ENCODE measurements at regions not wholly inside any gene's neighbourhood (a gene's known extent, or its start where the extent isn't known, plus 50 kb on each side); places are given as distances from the start of the nearest gene placed in this dataset.
"Not testable (repeated sequence)": the region's sequence is repeated elsewhere in the genome, so short reads cannot be mapped to it uniquely, and the experiment has no call there.

DNA sequence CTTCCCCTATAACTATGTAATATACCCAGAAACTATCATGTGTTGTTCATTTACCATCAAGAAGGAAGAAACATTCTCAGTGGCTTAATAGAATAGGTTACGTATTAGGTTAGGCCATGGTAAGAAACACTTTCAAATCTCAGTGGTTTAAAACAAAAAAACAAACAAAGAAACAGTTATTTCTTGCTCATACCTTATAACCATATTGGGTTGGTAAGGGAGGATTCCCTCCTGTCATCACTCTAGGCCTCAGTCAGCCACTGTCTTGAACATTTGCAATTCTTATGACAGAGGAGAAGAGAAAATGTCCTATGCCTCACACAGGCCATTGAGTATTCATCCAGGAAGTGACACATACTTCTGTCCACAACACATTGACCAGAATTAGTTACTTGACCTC, 727.7 kb upstream of the NECTIN3 start:
- no peak for DNase-seq

DNA sequence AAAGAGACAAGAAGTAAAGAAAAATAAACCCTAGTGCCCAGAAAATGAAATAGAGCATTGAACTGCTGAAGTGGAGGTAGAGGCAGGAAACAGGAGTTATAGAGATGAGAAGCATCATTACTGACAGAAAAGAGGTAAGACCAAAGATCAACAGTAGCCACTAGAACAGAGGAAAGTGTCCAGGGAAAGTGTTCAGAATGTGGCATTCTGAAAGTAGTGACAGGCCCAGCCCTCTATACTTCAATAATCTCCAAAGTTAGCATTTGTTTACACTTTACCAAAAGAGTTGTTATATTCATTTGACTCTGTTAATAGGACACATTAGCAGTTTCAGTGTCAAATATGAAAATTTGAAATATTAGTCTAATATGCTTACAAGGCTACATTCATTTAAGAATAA, 727.1 kb upstream of the NECTIN3 start:
- DNase-seq, result no peak

DNA sequence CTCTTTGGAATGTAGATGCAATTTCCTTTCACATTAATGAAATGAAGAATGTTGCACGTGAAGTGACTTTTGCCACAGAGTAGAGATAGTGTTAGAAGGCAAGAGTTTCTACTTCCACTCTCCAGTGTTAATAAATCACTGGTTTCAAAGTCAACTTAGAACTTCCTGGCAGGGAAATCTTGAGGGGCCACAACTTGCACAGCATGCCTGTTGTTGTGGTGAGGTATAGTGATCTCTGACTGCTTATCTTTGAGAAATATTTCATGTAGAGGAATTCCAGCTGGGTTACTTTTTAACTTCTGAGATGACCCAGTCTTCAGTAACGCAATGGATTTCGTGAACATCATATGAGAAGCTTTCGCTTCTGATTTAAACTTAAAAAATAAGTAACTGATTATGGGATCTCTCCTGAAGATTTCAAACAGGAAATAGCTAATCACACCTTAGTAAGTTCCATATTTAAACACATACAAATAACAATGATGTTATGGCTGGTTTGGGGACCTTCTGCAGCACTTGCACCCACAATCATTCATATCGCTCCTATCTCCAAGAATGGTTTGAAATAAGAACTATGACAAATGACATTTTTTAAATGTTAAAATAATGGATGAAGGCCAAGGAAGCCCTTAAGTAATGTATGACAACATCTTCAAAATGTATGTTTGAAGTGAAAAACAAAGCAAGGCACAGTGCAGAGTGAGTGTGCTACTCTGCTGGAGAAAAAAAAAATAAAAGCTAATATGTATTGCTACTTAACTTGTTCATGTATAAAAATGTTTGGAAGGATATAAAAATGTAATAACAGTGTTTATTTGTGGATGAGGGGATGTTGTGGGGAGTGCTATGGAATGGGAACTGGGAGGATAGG, 726.5 kb upstream of the NECTIN3 start:
- no peak for DNase-seq

DNA sequence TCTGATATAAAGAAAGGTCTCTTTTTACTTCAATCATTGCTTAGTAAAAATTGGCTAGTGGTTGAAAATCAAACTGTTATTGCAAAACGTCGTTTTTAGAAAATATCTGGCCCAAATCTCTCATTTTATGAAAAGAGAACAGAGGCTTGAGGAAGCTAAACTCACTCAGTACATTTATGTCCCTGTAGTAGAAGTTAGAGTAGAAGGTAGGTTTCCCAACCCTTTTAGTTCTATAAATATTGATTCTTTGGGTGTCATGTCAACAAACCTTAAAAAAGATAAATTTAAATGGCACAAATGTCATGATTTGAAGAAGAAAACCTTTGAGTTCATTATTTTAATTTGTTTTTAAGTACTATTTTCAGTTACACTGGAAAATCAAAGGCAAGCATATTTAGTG, 722.3 kb upstream of the NECTIN3 start:
- DNase-seq, result no peak

DNA sequence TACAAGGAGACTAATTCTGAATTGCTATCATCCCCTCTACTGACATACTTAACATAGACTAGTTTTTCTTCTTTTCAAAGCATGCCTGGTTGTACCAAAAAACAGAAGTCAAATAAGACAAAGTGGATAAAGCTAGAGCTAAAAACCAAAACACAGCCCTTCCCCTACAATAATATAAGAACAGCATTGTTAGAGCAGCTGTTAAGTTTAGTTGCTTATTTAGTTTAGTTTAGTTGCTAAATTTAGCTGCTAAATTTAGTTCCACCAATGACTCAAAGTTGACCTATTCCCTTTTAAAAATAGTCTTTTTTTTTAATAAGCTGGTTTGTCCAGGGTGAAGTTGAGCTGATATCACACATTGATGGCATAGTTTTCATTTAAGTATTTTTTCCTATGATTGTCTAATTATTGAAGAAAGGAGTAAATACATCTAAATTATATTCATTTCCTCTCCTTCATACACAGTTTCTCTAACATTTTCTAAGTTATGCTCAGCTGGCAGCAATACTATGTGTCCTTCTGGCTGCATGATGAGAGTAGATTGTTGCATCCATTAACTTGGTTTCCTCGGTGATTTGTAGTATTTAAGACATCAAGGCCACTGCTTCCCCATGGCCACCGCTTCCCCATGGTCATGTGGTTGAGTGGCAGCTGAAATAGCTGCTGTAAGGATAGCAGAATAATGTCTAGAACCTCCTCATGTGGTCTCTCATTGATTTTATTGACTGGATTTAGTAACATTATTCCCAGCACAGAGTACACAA, 718.6 kb upstream of the NECTIN3 start:
- no peak for DNase-seq

DNA sequence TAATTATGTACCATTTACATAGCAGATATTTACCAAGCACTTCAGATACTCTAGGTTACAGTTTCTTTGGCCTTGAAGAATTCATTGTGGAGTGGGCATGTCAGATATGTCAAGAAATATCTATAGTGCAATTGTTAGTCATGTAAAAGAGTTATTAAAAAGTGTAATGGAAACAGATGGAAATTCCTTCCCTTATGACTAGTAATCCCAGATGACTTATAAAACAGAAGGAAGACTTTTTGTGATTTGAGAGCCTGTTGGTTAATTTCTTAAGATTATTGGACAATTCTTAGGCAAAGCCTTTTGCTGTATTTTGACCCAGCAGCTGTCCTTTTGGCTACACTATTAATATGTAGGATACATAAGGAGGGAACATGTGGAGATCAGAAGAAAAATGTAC, 708.9 kb upstream of the NECTIN3 start:
- DNase-seq, result no peak

DNA sequence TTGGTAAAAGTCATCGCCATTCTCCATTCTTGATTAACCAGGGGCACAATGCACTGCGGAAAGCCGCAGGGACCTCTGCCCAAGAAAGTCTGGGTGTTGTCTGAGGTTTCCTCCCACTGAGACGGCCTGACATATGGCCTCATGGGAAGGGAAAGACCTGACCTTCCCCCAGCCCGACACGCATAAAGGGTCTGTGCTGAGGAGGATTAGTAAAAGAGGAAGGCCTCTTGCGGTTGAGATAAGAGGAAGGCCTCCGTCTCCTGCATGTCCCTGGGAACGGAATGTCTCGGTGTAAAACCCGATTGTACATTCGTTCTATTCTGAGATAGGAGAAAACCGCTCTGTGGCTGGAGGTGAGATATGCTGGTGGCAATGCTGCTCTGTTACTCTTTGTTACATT, 704.3 kb upstream of the NECTIN3 start:
- not testable (repeated sequence) for DNase-seq

DNA sequence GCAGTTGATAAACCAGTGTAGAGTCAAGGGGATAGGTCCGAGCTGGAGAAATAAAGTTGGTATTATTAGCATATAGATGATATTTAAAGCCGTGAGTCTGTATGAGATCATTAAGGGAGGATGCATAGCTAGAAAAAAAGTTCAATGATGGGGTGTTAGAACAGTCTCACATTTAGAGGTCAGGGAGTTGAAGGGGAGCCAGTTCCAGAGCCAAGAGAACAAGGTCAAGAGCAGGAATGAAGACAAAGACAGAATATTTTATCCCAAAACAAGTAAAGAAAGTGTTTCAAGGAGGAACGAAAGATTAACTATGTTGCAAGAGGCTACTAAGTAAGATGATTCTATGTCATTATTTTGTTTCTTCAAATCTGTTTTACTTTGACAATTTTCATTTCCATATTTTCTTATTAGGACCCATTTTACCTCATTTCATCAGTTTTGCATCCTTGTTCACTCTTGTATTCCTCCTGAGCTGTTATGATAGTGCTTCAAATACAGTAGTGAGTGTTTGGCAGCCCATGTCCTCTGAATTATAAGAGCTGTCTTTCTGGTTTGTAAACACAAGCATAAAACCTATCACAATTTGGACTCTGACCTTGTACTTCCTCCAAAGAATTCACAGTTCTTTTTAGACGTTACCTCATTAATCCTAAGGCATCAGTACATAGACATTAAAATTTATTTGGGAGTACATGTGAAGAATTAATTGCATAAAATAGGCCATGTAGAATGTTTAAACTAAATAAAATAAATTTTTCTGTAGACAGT, 695.7 kb upstream of the NECTIN3 start:
- DNase-seq, result no peak

DNA sequence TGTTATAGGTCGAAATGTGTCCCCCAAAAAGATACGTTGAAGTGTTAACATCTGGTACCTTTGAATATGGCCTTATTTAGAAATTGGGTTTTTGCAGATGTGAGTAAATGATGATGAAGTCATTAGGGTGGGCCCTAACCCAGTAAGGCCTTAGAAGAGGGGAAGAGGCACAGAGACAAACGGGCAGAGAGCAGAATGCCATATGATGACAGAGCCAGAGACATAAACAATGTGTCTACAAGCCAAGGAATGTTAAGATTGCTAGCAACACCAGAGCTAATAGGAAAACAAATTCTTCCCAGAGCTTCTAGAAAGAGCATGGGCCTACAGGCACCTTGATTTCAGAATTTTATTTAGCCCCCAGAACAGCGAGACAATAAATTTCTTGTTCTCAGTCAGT, 693.1 kb upstream of the NECTIN3 start:
- no peak for DNase-seq

DNA sequence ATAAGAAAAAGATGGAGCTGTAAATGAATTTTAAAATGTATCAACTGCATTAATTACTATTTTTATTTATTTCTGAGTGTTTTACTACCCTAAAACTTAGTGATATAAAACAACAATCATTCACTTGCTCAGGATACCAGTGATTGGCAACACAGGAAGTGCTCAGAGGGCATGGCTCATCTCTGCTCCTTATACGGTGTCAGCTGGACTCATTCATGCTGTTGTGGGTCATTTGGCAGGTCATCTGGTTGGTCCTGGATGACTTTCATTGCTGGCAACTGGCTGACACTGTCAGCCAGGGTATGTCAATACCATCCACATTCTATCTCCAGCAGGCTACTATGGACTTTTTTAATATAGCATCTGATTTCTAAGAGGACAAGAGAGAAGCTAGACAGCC, 689.6 kb upstream of the NECTIN3 start:
- no peak for DNase-seq

DNA sequence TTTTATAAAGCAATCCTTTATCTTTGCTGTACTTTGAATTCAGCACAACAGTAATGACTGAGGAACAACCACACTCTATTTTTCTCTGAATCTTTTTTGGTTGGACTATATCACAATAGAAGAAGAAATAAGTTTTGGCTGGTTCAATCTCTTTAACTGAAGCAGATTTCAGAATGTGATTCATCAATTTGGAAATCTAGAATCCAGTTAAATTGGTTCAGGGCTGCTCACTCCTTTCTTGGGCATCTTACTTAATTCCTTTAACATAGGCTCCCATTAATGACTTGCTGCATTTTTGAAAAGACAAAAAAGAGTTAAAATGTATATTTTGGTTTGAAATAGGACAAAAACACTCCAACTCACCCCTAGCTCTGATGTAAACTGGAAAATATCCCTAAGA, 688.3 kb upstream of the NECTIN3 start:
- DNase-seq, result no peak

DNA sequence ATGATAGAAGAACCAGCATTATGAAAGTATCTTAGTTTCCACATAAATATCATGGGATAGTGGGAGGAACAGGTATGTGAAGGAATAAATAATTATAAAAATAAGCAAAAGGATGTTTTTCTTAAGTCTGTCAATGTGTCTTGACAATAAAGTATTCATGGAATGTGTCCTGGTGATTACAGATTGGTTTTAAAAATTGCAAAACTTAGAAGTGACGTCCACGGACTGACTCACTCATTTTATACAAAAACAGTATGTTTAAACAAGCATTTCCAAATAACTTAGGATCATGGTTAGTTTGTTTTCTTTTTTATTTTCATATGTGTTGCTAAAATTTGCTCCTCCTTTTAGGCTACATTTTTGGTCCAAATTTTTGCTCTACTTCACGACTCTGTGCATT, 687.0 kb upstream of the NECTIN3 start:
- DNase-seq, result no peak

DNA sequence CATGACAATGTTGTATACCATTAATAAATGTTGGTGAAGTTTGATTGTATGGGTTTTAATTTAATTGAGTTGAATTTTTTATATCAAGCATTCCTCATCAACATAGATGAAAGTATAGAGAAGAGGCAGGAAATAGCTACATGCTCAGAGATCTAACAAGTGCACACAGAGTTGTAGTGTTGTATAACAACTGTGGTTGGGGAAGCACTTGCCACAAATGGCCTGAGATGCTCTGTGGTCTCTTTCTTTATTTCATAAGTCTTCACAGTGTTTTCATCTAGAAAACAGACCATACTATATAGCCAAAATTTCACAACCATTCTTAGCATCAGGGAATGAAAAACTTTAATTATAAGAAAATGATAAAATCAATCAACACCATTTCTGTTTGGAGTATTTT, 682.6 kb upstream of the NECTIN3 start:
- no peak for DNase-seq

DNA sequence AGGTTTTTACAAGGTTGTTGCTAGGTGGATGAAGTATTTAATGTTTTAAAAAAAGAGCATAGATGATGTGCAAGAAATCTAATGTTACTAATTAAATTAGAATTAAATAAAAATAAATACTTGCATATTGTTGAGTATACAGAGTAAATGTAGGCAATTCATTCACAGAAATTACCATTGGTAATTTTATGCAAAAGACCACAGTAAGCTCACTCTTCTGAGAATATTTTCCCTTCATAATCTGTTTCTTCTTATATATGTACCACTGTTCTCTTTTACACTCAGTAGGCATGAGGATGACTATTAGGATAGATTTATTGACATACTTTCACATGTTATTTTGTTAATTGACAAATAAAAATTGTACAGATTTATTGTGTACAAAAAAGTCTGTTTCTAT, 681.2 kb upstream of the NECTIN3 start:
- DNase-seq, result no peak

DNA sequence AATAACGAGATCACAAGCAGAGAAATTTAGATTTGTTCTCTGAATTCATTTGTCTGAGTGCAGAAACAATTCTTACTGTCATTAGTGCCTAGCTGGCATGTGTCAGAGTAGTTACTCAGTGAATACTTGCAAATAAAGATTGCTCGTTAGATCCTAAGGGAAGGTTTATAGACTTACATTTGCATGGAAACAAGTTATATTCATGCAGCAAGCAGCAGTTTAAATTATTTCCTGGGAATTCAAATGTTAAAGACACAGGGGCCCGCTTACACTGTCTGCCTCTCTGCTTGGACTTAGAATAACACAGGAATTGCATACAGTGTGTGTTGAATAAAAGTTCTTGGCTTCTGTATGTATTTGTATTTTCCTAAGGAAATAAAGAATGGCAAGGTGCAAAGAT, 680.6 kb upstream of the NECTIN3 start:
- DNase-seq, result no peak

DNA sequence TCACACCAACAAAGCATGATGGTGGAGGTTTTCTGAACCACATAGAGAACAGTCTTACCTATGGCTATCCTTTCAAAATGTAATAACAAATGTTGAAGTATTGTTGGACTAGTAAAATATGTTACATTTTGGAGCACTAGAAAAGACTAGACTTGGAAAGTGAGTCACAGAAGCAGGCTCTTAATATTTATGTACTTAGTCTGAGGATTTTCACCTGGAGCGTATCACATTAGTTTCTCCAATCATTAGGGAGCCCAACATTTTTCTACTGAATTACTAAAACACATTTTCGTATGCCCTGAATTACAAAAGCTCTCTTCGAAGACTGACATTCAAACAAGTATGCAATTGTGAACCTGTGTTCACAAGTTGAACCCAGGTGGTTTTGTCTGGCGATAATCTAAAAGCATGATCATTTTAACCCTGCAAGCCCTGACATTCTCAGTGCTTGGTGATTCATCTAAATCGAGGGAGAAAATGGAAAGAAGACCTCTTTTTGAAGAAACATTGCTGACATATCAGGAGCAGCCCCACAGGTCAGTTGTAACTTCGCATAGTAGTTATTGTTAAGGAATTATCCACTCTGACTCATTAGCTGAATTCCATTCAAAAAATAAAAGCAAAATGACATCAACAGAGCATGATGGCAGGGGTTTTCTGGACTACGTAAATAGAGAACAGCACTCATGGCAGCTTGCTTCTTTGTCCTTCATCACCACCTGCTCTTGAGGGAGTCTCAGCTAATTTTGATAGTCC, 679.8 kb upstream of the NECTIN3 start:
- DNase-seq, result no peak

DNA sequence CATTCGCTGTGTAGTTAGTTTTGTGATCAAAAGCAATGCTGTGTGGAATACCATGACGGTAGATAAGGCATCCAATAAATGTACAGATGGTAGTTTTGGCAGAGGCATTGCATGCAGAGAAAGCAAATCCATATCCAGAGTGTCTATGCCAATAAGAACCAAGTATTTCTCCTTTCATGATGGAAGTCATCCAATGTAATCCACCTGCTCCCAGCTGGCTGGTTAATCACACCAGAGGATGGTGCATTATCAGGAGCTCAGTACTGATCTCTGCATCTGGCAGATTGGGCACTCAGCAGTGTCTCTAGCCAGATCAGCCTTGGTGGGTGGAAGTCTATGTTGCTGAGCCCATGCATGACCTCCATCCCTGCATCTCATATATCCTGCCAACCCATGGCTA, 677.7 kb upstream of the NECTIN3 start:
- DNase-seq, result no peak

DNA sequence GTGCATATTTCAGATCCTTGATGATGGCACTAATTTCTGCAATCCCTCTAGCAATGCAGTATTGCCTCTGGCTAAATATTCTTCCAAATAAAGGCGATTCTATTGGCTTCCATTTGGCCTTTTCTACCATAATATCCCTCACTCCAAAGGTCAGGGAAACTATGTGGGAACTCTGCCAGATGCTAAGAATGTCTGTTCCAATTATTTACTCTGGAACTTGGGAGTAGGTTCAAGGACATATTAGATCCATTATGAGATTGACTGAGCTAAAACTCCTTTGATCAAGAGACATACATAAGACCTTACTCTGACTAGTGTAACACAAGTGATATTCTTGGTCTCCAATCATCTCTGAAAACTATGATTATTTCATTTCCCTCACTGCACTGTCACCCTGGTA, 674.5 kb upstream of the NECTIN3 start:
- no peak for DNase-seq

DNA sequence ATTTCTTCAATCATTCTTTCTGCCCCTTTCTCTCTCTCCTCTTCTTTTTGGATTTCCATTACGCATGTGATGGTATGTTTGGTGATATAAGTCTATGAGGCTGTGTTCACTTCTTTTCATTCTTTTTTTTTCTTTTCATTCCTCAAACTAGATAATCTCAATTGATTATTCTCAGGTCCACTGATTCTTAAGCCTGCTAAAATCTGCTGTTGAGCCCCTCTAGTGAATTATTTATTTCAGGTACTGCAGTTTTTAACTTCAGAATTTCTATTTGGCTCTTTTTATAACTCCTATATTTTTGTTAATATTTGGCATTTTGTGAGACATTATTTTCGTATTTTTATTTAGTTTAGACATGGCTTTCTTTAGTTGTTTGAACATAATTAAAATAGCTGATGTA, 671.3 kb upstream of the NECTIN3 start:
- DNase-seq, result no peak

DNA sequence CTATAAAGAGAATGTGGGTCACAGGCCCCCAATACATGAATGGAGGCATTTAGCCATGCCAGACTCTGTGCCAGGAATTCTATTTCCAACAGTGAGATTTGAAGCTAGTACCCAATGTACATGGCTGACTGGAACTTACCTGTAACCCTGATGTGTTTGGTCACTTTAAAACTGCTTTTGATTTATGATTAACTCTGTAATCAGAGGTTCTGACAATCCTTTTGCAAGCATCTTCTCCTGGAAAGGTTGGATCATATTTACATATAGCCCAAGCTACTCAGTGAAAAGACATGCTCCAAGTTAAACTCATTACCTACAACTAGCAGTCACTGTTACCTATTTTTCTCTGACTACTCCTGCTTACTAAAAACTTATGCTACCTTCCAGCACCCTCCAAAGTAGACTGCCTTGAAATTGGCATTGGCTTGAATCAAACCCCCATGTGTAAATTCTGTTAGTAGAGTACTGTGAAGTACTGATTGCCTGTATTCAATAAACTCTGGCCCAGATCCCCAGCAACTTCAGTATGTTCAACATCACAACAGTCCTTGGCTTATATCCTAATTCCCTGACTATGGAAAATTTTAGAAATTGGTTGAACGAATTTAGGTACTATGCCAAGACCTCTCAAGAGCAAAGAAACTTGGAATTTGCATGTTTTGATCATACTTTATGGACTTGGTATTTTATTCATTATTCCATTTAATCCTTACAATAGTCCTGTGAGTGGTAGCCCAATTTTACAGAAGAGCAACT, 665.6 kb upstream of the NECTIN3 start:
- DNase-seq, result no peak

DNA sequence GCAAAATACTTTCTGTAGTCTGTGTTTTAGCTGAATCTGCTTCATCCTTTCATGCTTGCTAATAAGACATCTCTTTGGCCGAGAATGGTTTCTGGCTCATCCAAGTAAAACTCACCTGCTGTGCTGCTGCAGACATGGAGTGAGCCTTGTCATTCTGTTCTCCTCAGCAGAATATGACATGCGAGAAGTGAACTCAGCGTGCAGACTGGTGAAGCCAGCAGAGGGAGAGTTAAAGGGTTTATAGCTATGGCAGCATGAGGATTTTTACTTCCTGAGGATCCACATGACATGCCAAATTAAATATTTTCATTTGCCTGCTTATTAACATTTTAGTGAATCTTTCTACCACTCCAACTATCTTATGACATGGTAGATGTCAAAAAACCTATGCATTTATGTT, 658.4 kb upstream of the NECTIN3 start:
- DNase-seq, result no peak
